Activated B cell treated with CpG ODN at 0.5 μM for 24 hours (primary cell): ENCODE measurements at regions not wholly inside any gene's neighbourhood (a gene's known extent, or its start where the extent isn't known, plus 50 kb on each side); places are given as distances from the start of the nearest gene placed in this dataset.

ENCODE experiments used
- ATAC-seq: fragments of 200-7000 bp; cut with Tn5 transposase; one replicate; pipeline ENCODE4 v1.10.0; 2021; ENCODE audit warnings: low read depth, mild to moderate bottlenecking, moderate library complexity
- CTCF ChIA-PET: fragments of 350-600 bp; sonication (Branson Sonifier 250); formaldehyde crosslinking; loops from one replicate; lab custom pipeline; 2021; ENCODE audit warnings: antibody characterized with exemption; lab: Charles Lee
- POLR2A ChIA-PET: fragments of 350-600 bp; sonication (Branson Sonifier 250); formaldehyde crosslinking; loops from one replicate; lab custom pipeline; 2021; ENCODE audit warnings: antibody characterized with exemption; lab: Charles Lee
- DNase-seq: peaks from one replicate; pipeline ENCODE4 v3.0.0; 2022
- H3K27ac Mint-ChIP-seq: one replicate; pipeline ENCODE4 v1.8.0; 2020; ENCODE audit warnings: mixed read lengths
- H3K27me3 Mint-ChIP-seq: one replicate; pipeline ENCODE4 v1.8.0; 2021; ENCODE audit warnings: mixed read lengths
- H3K36me3 Mint-ChIP-seq: one replicate; pipeline ENCODE4 v1.8.0; 2021; ENCODE audit warnings: low read depth, mixed read lengths
- H3K4me1 Mint-ChIP-seq: one replicate; pipeline ENCODE4 v1.8.0; 2021; ENCODE audit warnings: mixed read lengths
- H3K4me3 Mint-ChIP-seq: one replicate; pipeline ENCODE4 v1.8.0; 2020; ENCODE audit warnings: mild to moderate bottlenecking, mixed read lengths
- H3K9me3 Mint-ChIP-seq: one replicate; pipeline ENCODE4 v1.8.0; 2020; ENCODE audit warnings: mixed read lengths
- CTCF ChIP-seq: fragments of 200-600 bp; IDR thresholded peaks from one replicate; pipeline ENCODE4 v1.8.0; 2022; ENCODE audit warnings: antibody characterized with exemption, mild to moderate bottlenecking
- intact Hi-C: fragments of 100-400 bp; cut with micrococcal nuclease; formaldehyde crosslinking; loops from one replicate; pipeline ENCODE4 v1.15.1; 2024

GRCh38 chr13:104466016-104466415, 1399.8 kb upstream of the SLC10A2 start:
- intact Hi-C loops, result no loop called here
- CTCF ChIA-PET, result no interaction called here
- TF ChIP-seq CTCF, result no peak
- H3K27ac Mint-ChIP-seq, result no peak overlapping the region
- DNase-seq (no peak), ATAC-seq (no peak)
- no peaks in the 10 kb centered on the region for H3K27me3 Mint-ChIP-seq
- H3K4me3 Mint-ChIP-seq, result no peak overlapping the region
- no peaks in the 10 kb centered on the region for H3K36me3 Mint-ChIP-seq
- no peaks in the 10 kb centered on the region for H3K4me1 Mint-ChIP-seq
- POLR2A ChIA-PET, result no interaction called here
- H3K9me3 Mint-ChIP-seq, result peaks cover 3% of the 10 kb centered on the region

GRCh38 chr13:104461049-104461448, 1394.8 kb upstream of the SLC10A2 start:
- Mint-ChIP-seq H3K4me3 (no peak overlapping the region), H3K4me1 (no peaks in the 10 kb centered on the region), H3K27me3 (no peaks in the 10 kb centered on the region), H3K27ac (no peak overlapping the region), H3K9me3 (peaks cover 2% of the 10 kb centered on the region), H3K36me3 (no peaks in the 10 kb centered on the region)
- intact Hi-C loops, result no loop called here
- no peak for DNase-seq
- no peak for ATAC-seq
- CTCF ChIA-PET, result no interaction called here
- no peak for TF ChIP-seq CTCF
- POLR2A ChIA-PET, result no interaction called here

- ChIA-PET CTCF (no interaction called here), POLR2A (no interaction called here)
- no peak for ATAC-seq
- intact Hi-C loops, result no loop called here
- TF ChIP-seq CTCF, result no peak
- no peaks in the 10 kb centered on the region for H3K4me1 Mint-ChIP-seq
- H3K9me3 Mint-ChIP-seq, result peaks cover 2% of the 10 kb centered on the region
- no peak overlapping the region for H3K27ac Mint-ChIP-seq
- no peak for DNase-seq
- no peaks in the 10 kb centered on the region for H3K27me3 Mint-ChIP-seq
- H3K36me3 Mint-ChIP-seq, result no peaks in the 10 kb centered on the region
- no peak overlapping the region for H3K4me3 Mint-ChIP-seq
These were observed 1394.3 kb upstream of the SLC10A2 start for GRCh38 chr13:104460554-104460953.

DNA sequence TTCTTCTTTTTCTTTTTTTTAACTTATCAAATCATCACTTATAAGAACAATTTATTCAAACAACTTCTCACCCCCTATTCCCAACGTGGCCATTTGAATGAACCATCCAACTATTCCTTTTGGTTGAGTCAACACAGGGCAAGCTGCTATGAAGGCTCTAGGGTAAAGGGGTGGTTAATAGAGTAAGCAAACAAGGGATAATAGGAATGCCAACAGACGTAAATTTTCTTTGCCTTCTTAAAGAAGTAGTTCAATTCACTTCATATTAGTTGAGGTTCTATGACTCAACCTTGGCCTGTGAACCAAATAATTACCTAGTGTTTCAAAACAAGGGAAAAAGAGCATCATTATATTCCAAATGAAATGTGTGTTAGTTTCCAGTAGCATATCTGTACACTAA, 1383.8 kb upstream of the SLC10A2 start:
- no peaks in the 10 kb centered on the region for H3K27me3 Mint-ChIP-seq
- no peaks in the 10 kb centered on the region for H3K4me1 Mint-ChIP-seq
- ChIA-PET POLR2A (no interaction called here), CTCF (no interaction called here)
- H3K9me3 Mint-ChIP-seq, result peaks cover 21% of the 10 kb centered on the region
- no peak for TF ChIP-seq CTCF
- no peak for DNase-seq
- H3K27ac Mint-ChIP-seq, result no peak overlapping the region
- H3K36me3 Mint-ChIP-seq, result no peaks in the 10 kb centered on the region
- intact Hi-C loops, result no loop called here
- no peak overlapping the region for H3K4me3 Mint-ChIP-seq
- no peak for ATAC-seq

GRCh38 chr13:104447348-104447747, 1381.1 kb upstream of the SLC10A2 start:
- ChIA-PET POLR2A (no interaction called here), CTCF (no interaction called here)
- no peaks in the 10 kb centered on the region for H3K4me1 Mint-ChIP-seq
- no peaks in the 10 kb centered on the region for H3K36me3 Mint-ChIP-seq
- H3K27me3 Mint-ChIP-seq, result no peaks in the 10 kb centered on the region
- DNase-seq (no peak), ATAC-seq (no peak)
- no peak for TF ChIP-seq CTCF
- H3K4me3 Mint-ChIP-seq, result no peak overlapping the region
- intact Hi-C loops, result no loop called here
- peaks cover 22% of the 10 kb centered on the region for H3K9me3 Mint-ChIP-seq
- H3K27ac Mint-ChIP-seq, result no peak overlapping the region
